HL-60 (cell line): ENCODE measurements at regions not wholly inside any gene's neighbourhood (a gene's known extent, or its start where the extent isn't known, plus 50 kb on each side); places are given as distances from the start of the nearest gene placed in this dataset.
"Not testable (repeated sequence)": the region's sequence is repeated elsewhere in the genome, so short reads cannot be mapped to it uniquely, and the experiment has no call there.

Experiments
- GABPA ChIP-seq: IDR thresholded peaks from 2 replicates; pipeline ENCODE4 v1.6.1; 2012; ENCODE audit warnings: low read depth
- POLR2AphosphoS5 ChIP-seq: IDR thresholded peaks from 2 replicates; pipeline ENCODE4 v1.6.1; 2012; ENCODE audit warnings: low read depth
- TF ChIP-seq, protein P1 (sequence below): IDR thresholded peaks from one replicate; pipeline ENCODE4 v1.5.1; 2011; ENCODE audit warnings: low read length, control low read depth, inconsistent platforms; ENCODE audit not compliant: insufficient read depth
- TF ChIP-seq, protein P2 (sequence below): IDR thresholded peaks from 2 replicates; pipeline ENCODE4 v1.6.1; 2012; ENCODE audit warnings: low read depth; ENCODE audit not compliant: insufficient replicate concordance

DNA sequence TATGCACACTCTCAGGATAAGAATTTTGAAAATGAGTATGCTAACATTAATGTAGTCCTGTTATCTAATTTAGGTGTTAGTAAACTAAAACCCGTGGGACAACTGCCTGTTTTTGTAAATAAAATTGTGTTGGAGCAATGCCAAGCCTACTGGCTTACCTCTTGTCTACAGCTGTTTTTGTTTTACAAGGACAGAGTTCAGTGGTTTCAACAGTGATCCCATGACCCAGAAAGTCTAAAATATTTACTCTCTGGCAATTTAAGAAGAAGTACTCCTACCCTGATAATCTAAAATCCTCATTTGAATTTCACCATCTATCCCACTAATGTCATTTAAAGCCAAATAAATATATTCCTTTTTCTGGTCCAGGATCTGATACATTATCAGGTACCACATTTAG is 132.9 kb downstream of the SPIN4 start:
- TF ChIP-seq, protein P1, sequence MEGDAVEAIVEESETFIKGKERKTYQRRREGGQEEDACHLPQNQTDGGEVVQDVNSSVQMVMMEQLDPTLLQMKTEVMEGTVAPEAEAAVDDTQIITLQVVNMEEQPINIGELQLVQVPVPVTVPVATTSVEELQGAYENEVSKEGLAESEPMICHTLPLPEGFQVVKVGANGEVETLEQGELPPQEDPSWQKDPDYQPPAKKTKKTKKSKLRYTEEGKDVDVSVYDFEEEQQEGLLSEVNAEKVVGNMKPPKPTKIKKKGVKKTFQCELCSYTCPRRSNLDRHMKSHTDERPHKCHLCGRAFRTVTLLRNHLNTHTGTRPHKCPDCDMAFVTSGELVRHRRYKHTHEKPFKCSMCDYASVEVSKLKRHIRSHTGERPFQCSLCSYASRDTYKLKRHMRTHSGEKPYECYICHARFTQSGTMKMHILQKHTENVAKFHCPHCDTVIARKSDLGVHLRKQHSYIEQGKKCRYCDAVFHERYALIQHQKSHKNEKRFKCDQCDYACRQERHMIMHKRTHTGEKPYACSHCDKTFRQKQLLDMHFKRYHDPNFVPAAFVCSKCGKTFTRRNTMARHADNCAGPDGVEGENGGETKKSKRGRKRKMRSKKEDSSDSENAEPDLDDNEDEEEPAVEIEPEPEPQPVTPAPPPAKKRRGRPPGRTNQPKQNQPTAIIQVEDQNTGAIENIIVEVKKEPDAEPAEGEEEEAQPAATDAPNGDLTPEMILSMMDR, result not testable (repeated sequence)
- TF ChIP-seq POLR2AphosphoS5, GABPA: not testable (repeated sequence)
- TF ChIP-seq, protein P2, sequence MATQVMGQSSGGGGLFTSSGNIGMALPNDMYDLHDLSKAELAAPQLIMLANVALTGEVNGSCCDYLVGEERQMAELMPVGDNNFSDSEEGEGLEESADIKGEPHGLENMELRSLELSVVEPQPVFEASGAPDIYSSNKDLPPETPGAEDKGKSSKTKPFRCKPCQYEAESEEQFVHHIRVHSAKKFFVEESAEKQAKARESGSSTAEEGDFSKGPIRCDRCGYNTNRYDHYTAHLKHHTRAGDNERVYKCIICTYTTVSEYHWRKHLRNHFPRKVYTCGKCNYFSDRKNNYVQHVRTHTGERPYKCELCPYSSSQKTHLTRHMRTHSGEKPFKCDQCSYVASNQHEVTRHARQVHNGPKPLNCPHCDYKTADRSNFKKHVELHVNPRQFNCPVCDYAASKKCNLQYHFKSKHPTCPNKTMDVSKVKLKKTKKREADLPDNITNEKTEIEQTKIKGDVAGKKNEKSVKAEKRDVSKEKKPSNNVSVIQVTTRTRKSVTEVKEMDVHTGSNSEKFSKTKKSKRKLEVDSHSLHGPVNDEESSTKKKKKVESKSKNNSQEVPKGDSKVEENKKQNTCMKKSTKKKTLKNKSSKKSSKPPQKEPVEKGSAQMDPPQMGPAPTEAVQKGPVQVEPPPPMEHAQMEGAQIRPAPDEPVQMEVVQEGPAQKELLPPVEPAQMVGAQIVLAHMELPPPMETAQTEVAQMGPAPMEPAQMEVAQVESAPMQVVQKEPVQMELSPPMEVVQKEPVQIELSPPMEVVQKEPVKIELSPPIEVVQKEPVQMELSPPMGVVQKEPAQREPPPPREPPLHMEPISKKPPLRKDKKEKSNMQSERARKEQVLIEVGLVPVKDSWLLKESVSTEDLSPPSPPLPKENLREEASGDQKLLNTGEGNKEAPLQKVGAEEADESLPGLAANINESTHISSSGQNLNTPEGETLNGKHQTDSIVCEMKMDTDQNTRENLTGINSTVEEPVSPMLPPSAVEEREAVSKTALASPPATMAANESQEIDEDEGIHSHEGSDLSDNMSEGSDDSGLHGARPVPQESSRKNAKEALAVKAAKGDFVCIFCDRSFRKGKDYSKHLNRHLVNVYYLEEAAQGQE, result not testable (repeated sequence)
